AG09319 (cell line): ENCODE measurements at regions not wholly inside any gene's neighbourhood (a gene's known extent, or its start where the extent isn't known, plus 50 kb on each side); places are given as distances from the start of the nearest gene placed in this dataset.
A peak's percentile ranks its signal among the peaks of the same experiment; 100 is the strongest.

ENCODE experiments used
- DNase-seq: peaks from one replicate; pipeline ENCODE4 v3.0.0-alpha.2; 2010; ENCODE audit warnings: low read depth; ENCODE audit errors: extremely low read depth
- CTCF ChIP-seq: IDR thresholded peaks from 2 replicates; pipeline ENCODE4 v1.5.1; 2011; ENCODE audit warnings: low read depth, mild to moderate bottlenecking, inconsistent platforms, low read length, moderate library complexity

GRCh38 chr6:169165561-169166300 is 87.9 kb downstream of the THBS2 start:
- TF ChIP-seq CTCF = no peak

GRCh38 chr6:169164986-169165385 is 88.7 kb downstream of the THBS2 start:
- no peak for TF ChIP-seq CTCF
- no peak for DNase-seq

More at GRCh38 chr6:169165561-169166300, 87.9 kb downstream of the THBS2 start:
- no peak for DNase-seq

GRCh38 chr6:169164451-169164850 is 89.2 kb downstream of the THBS2 start:
- DNase-seq = no peak

GRCh38 chr6:169163411-169163901 is 90.2 kb downstream of the THBS2 start:
- DNase-seq = no peak
- no peak for TF ChIP-seq CTCF

More at GRCh38 chr6:169164451-169164850, 89.2 kb downstream of the THBS2 start:
- no peak for TF ChIP-seq CTCF

- no peak for TF ChIP-seq CTCF
- DNase-seq = peak; percentile 93
Observed at GRCh38 chr6:169162752-169163407, 90.8 kb downstream of the THBS2 start.

GRCh38 chr6:169162249-169162648 is 91.4 kb downstream of the THBS2 start:
- no peak for DNase-seq
- TF ChIP-seq CTCF = no peak

- no peak for TF ChIP-seq CTCF
- DNase-seq = no peak
Observed at GRCh38 chr6:169161572-169162167, 92.0 kb downstream of the THBS2 start.
